K562 (cell line): ENCODE measurements at regions not wholly inside any gene's neighbourhood (a gene's known extent, or its start where the extent isn't known, plus 50 kb on each side); places are given as distances from the start of the nearest gene placed in this dataset.

Experiments used
- ATAC-seq: fragments of 200-7000 bp; cut with Tn5 transposase; 3 replicates; pipeline ENCODE4 v1.9.1; 2020; ENCODE audit warnings: moderate library complexity
- BruUV-seq: library from RNA; stranded (reverse); fragments of 400-500 nt; replicated peaks from 2 replicates; lab custom pipeline; 2021; lab: Mats Ljungman, UMichigan
- CTCF ChIA-PET: fragments of 300-600 bp; formaldehyde crosslinking; extraction: SDS; loops from one replicate; lab custom pipeline; 2021; ENCODE audit warnings: low intra/inter-chr PET ratio; lab: Yijun Ruan, JAX
- POLR2A ChIA-PET: fragments of 300-600, 350-650 bp; sonication (Branson Sonifier 250); formaldehyde crosslinking; extraction: SDS; loops from one replicate; lab custom pipeline; 2021; ENCODE audit warnings: antibody characterized with exemption, inconsistent platforms; lab: Yijun Ruan, JAX
- DNase-seq, 4 experiments: peaks; one replicate each; pipeline versions ENCODE4 v3.0.0 to v3.0.0-alpha.2; 2011 to 2018; ENCODE audit warnings: low spot score in 3 of 4, mixed read lengths in 3 of 4; ENCODE audit errors: extremely low read depth in 1 of 4
- FAIRE-seq: peaks from 2 replicates; lab custom pipeline; 2011; peaks lifted over from hg19 to GRCh38; lab: Jason Lieb, UNC
- H2AFZ ChIP-seq: 2 replicates; pipeline ENCODE4 v1.6.0; 2011; ENCODE audit warnings: low read depth, low read length, control low read depth, inconsistent platforms
- H3K27ac ChIP-seq: fragments of 200-600 bp; 3 replicates; pipeline ENCODE4 v1.8.0; 2011; ENCODE audit warnings: low read depth, mild to moderate bottlenecking, control low read depth, inconsistent platforms, low read length, moderate library complexity, mixed read lengths; ENCODE audit errors: extremely low read depth
- H3K27me3 ChIP-seq, 2 experiments: fragments of 300-600 bp in 1 of 2; 2 replicates in 1 of 2; 3 replicates in 1 of 2; pipeline versions ENCODE4 v1.6.0 to v1.8.0; 2011; ENCODE audit warnings: inconsistent platforms in 2 of 2, low read length in 2 of 2, mild to moderate bottlenecking in 1 of 2, mixed read lengths in 1 of 2, moderate library complexity in 1 of 2; ENCODE audit not compliant: control insufficient read depth in 2 of 2, insufficient read depth in 2 of 2
- H3K36me3 ChIP-seq: fragments of 300-600 bp; 3 replicates; pipeline ENCODE4 v1.8.0; 2011; ENCODE audit warnings: mild to moderate bottlenecking, low read length, inconsistent platforms; ENCODE audit not compliant: control insufficient read depth, insufficient read depth
- H3K4me1 ChIP-seq, 2 experiments: fragments of 200-600 bp in 1 of 2; replicated peaks in 1 of 2; 2 replicates in 1 of 2; 3 replicates in 1 of 2; pipeline versions ENCODE4 v1.5.1 to v1.8.0; 2011; ENCODE audit warnings: inconsistent platforms in 2 of 2, low read length in 2 of 2, mild to moderate bottlenecking in 1 of 2, mixed read lengths in 1 of 2, moderate library complexity in 1 of 2; ENCODE audit not compliant: control insufficient read depth in 2 of 2, insufficient read depth in 2 of 2
- H3K4me2 ChIP-seq: 2 replicates; pipeline ENCODE4 v1.6.1; 2011; ENCODE audit warnings: low read length, control low read depth, inconsistent platforms, mixed read lengths; ENCODE audit not compliant: insufficient read depth
- H3K4me3 ChIP-seq: fragments of 200-600 bp; sonication (generic), shearing (Covaris generic); 2 replicates; pipeline ENCODE4 v1.5.1; 2016; ENCODE audit warnings: control low read depth, inconsistent platforms
- H3K79me2 ChIP-seq: fragments of 200-600 bp; 3 replicates; pipeline ENCODE4 v1.8.0; 2011; ENCODE audit warnings: low read length, inconsistent platforms; ENCODE audit not compliant: control insufficient read depth, insufficient read depth
- H3K9ac ChIP-seq, 2 experiments: 2 replicates each; pipeline versions ENCODE4 v1.6.0 to v1.6.1; 2011; ENCODE audit warnings: low read depth in 2 of 2, low read length in 2 of 2, control low read depth in 1 of 2, inconsistent platforms in 1 of 2, mild to moderate bottlenecking in 1 of 2, mixed read lengths in 1 of 2; ENCODE audit not compliant: insufficient read depth in 1 of 2
- H3K9me1 ChIP-seq: one replicate; pipeline ENCODE4 v1.6.0; 2011; ENCODE audit warnings: inconsistent platforms, mild to moderate bottlenecking, low read length, moderate library complexity; ENCODE audit not compliant: control insufficient read depth, insufficient read depth
- H3K9me3 ChIP-seq: replicated peaks from 2 replicates; pipeline ENCODE4 v1.5.1; 2011; ENCODE audit warnings: low read depth, low read length, inconsistent platforms; ENCODE audit not compliant: control insufficient read depth, insufficient read depth
- H4K20me1 ChIP-seq: replicated peaks from 2 replicates; pipeline ENCODE4 v1.6.1; 2011; ENCODE audit warnings: low read length, inconsistent platforms, mixed read lengths; ENCODE audit not compliant: control insufficient read depth, insufficient read depth
- C11orf30 ChIP-seq: fragments of 450-650 bp; IDR thresholded peaks from 2 replicates; pipeline ENCODE4 v1.6.1; 2016; ENCODE audit warnings: low read depth, mild to moderate bottlenecking
- MYNN ChIP-seq, 2 experiments: sonication (generic); formaldehyde crosslinking in 1 of 2; IDR thresholded peaks; 2 replicates each; pipeline versions ENCODE4 v1.5.0 to v1.6.1; 2016 to 2020; ENCODE audit warnings: antibody characterized with exemption in 1 of 2, missing genetic modification reagents in 1 of 2
- POLR2AphosphoS2 ChIP-seq: IDR thresholded peaks from 2 replicates; pipeline ENCODE4 v1.6.1; 2012; ENCODE audit warnings: low read length, improper control_type of control experiment
- RB1 ChIP-seq: fragments of 450-650 bp; IDR thresholded peaks from 2 replicates; pipeline ENCODE4 v1.6.1; 2017; ENCODE audit warnings: low read depth, mild to moderate bottlenecking
- RBFOX2 ChIP-seq: fragments of 200-400 bp; formaldehyde crosslinking; IDR thresholded peaks from 2 replicates; pipeline ENCODE4 v1.6.1; 2017; ENCODE audit warnings: low read depth, mild to moderate bottlenecking, low read length, moderate library complexity
- RBM34 ChIP-seq: fragments of 200-400 bp; formaldehyde crosslinking; IDR thresholded peaks from 2 replicates; pipeline ENCODE4 v1.6.1; 2018; ENCODE audit warnings: low read length, borderline replicate concordance; ENCODE audit not compliant: insufficient read depth
- ZBED1 ChIP-seq: IDR thresholded peaks from 2 replicates; pipeline ENCODE4 v1.6.1; 2014
- WGBS: fragments of 100-300 bp; shearing (Covaris generic); methylation state at CpG from one replicate; pipeline ENCODE4 v1.1.6; 2016; ENCODE audit warnings: low coverage, mixed read lengths; ENCODE audit not compliant: insufficient coverage; ENCODE audit errors: missing lambda C conversion rate; 5-methylcytosine and 5-hydroxymethylcytosine counted together
- in situ Hi-C: fragments of 300-500 bp; cut with MboI; formaldehyde crosslinking; loops from 4 replicates; pipeline ENCODE4 v1.15.0; 2018; ENCODE audit warnings: inconsistent platforms, mixed read lengths
- intact Hi-C: fragments of 100-400 bp; cut with micrococcal nuclease; formaldehyde crosslinking; loops from 2 replicates; pipeline ENCODE4 v1.14.2; 2022
- TF ChIP-seq, protein P1 (sequence below): fragments of 450-650 bp; IDR thresholded peaks from 2 replicates; pipeline ENCODE4 v1.6.1; 2018; ENCODE audit not compliant: partially characterized antibody

DNA sequence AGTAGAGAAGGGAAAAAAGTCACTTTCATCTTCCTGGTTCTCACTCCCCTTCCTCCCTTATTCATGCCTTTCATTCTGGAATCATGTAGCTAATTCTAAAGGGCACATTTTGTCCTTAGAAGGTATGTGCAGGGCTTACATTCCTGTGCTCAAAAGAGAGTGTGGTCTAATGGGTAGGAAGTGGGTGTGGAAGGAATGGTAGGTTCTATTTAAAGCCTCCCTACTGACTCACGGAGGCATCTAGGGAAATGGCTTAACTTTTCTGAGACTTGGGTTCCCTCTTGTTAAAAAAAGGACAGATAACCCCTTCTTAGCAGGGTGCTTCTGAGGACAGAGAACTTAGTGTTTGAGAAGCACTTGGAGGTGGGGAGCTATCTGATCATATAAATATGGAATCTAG is 249.3 kb upstream of the DUSP10 start:
- ChIA-PET POLR2A (interaction anchor here (0.7 to 1.0 kb wide), 2 partner anchors 36 to 1281 kb away, joined by 3 to 5 read pairs; no protein-coding TSS in a partner anchor), CTCF (no interaction called here)
- Histone ChIP-seq H3K36me3 (no peaks in the 10 kb centered on the region), H3K27me3 (no peaks in the 10 kb centered on the region), H3K9me1 (no peaks in the 10 kb centered on the region), H3K9ac (no peak overlapping the region), H4K20me1 (no peaks in the 10 kb centered on the region), H3K79me2 (no peaks in the 10 kb centered on the region), H3K9me3 (no peaks in the 10 kb centered on the region), H3K4me1 (peaks cover 0 to 20% of the 10 kb centered on the region in 2 experiments; a peak in 2 of 5 replicates), H3K27ac (no peak overlapping the region), H3K4me3 (no peak overlapping the region), H2AFZ (peak overlapping the region; percentile 43; the same call in 1 of the 2 replicates), H3K4me2 (no peak overlapping the region; the same call in 1 of the 2 replicates)
- DNase-seq, result peak in 1 of 4 experiments; percentile 23
- in situ Hi-C loops, result no loop called here
- 0% methylated on average over 1 of the region's 1 CpG for WGBS
- no peak for ATAC-seq
- FAIRE-seq, result no peak
- no TSS peak for BruUV-seq
- intact Hi-C loops, result no loop called here
- TF ChIP-seq MYNN (IDR thresholded peaks at IDR 0.05), result no peak
- no peak for TF ChIP-seq MYNN (CRISPR knock-in tag; IDR thresholded peaks at IDR 0.05)
- TF ChIP-seq, protein P1, sequence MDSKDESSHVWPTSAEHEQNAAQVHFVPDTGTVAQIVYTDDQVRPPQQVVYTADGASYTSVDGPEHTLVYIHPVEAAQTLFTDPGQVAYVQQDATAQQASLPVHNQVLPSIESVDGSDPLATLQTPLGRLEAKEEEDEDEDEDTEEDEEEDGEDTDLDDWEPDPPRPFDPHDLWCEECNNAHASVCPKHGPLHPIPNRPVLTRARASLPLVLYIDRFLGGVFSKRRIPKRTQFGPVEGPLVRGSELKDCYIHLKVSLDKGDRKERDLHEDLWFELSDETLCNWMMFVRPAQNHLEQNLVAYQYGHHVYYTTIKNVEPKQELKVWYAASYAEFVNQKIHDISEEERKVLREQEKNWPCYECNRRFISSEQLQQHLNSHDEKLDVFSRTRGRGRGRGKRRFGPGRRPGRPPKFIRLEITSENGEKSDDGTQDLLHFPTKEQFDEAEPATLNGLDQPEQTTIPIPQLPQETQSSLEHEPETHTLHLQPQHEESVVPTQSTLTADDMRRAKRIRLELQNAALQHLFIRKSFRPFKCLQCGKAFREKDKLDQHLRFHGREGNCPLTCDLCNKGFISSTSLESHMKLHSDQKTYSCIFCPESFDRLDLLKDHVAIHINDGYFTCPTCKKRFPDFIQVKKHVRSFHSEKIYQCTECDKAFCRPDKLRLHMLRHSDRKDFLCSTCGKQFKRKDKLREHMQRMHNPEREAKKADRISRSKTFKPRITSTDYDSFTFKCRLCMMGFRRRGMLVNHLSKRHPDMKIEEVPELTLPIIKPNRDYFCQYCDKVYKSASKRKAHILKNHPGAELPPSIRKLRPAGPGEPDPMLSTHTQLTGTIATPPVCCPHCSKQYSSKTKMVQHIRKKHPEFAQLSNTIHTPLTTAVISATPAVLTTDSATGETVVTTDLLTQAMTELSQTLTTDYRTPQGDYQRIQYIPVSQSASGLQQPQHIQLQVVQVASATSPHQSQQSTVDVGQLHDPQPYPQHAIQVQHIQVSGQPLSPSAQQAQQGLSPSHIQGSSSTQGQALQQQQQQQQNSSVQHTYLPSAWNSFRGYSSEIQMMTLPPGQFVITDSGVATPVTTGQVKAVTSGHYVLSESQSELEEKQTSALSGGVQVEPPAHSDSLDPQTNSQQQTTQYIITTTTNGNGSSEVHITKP, result no peak
- no peak for TF ChIP-seq RBFOX2
- TF ChIP-seq ZBED1, result no peak
- TF ChIP-seq RB1, result no peak
- TF ChIP-seq POLR2AphosphoS2, result no peak
- TF ChIP-seq RBM34, result no peak
- TF ChIP-seq C11orf30, result no peak
